GM23338 (cell line): ENCODE measurements at regions not wholly inside any gene's neighbourhood (a gene's known extent, or its start where the extent isn't known, plus 50 kb on each side); places are given as distances from the start of the nearest gene placed in this dataset.

Experiments
- ATAC-seq: fragments of 200-7000 bp; cut with Tn5 transposase; 3 replicates; pipeline ENCODE4 v1.9.1; 2020
- DNase-seq: peaks from one replicate; pipeline ENCODE4 v3.0.0-alpha.2; 2015; ENCODE audit warnings: low spot score
- H2AFZ ChIP-seq: fragments of 200-600 bp; sonication (generic); 2 replicates; pipeline ENCODE4 v1.8.0; 2016; ENCODE audit warnings: antibody characterized with exemption, mild to moderate bottlenecking, moderate library complexity
- H3F3A ChIP-seq: fragments of 200-600 bp; sonication (generic); replicated peaks from 2 replicates; pipeline ENCODE4 v1.8.0; 2017; ENCODE audit warnings: antibody characterized with exemption, mixed run types, low read depth
- H3K27ac ChIP-seq: fragments of 200-600 bp; sonication (generic); 2 replicates; pipeline ENCODE4 v1.6.1; 2016; ENCODE audit warnings: low read depth
- H3K27me3 ChIP-seq: fragments of 200-600 bp; sonication (generic); 2 replicates; pipeline ENCODE4 v1.8.0; 2016; ENCODE audit warnings: mild to moderate bottlenecking, mixed run types, moderate library complexity; ENCODE audit not compliant: insufficient read depth
- H3K36me3 ChIP-seq: fragments of 200-600 bp; sonication (generic); 2 replicates; pipeline ENCODE4 v1.8.0; 2016; ENCODE audit warnings: mild to moderate bottlenecking; ENCODE audit not compliant: insufficient read depth
- H3K4me1 ChIP-seq: fragments of 200-600 bp; sonication (generic); 2 replicates; pipeline ENCODE4 v1.8.0; 2016; ENCODE audit warnings: mild to moderate bottlenecking, moderate library complexity; ENCODE audit not compliant: insufficient read depth
- H3K4me2 ChIP-seq: fragments of 200-600 bp; sonication (generic); 2 replicates; pipeline ENCODE4 v1.7.1; 2017; ENCODE audit warnings: mixed run types
- H3K4me3 ChIP-seq: fragments of 200-600 bp; sonication (generic); 2 replicates; pipeline ENCODE4 v1.6.1; 2016; ENCODE audit warnings: mixed run types
- H3K79me2 ChIP-seq: fragments of 200-600 bp; sonication (generic); replicated peaks from 2 replicates; pipeline ENCODE4 v1.8.0; 2017; ENCODE audit warnings: mild to moderate bottlenecking; ENCODE audit not compliant: insufficient read depth
- H3K9me2 ChIP-seq: fragments of 200-600 bp; sonication (generic); 2 replicates; pipeline ENCODE4 v1.8.0; 2017; ENCODE audit not compliant: insufficient read depth
- H4K20me1 ChIP-seq: fragments of 200-600 bp; sonication (generic); replicated peaks from 2 replicates; pipeline ENCODE4 v1.8.0; 2017; ENCODE audit warnings: mild to moderate bottlenecking; ENCODE audit not compliant: insufficient read depth
- H3K27ac Mint-ChIP-seq: 2 replicates; pipeline ENCODE4 v1.8.0; 2020; ENCODE audit warnings: inconsistent platforms, mild to moderate bottlenecking, moderate library complexity, mixed read lengths
- H3K27me3 Mint-ChIP-seq: 3 replicates; pipeline ENCODE4 v1.8.0; 2022; ENCODE audit warnings: low read depth, mild to moderate bottlenecking, moderate library complexity, mixed read lengths, inconsistent platforms; ENCODE audit not compliant: insufficient read depth, poor library complexity
- H3K36me3 Mint-ChIP-seq: 3 replicates; pipeline ENCODE4 v1.8.0; 2021; ENCODE audit warnings: low read depth, mild to moderate bottlenecking, inconsistent platforms, moderate library complexity, mixed read lengths
- H3K4me1 Mint-ChIP-seq: 3 replicates; pipeline ENCODE4 v1.8.0; 2020; ENCODE audit warnings: mild to moderate bottlenecking, inconsistent platforms, mixed read lengths
- H3K4me3 Mint-ChIP-seq: 3 replicates; pipeline ENCODE4 v1.8.0; 2021; ENCODE audit warnings: moderate library complexity, mild to moderate bottlenecking, inconsistent platforms, mixed read lengths
- H3K9me3 Mint-ChIP-seq: 3 replicates; pipeline ENCODE4 v1.8.0; 2020; ENCODE audit warnings: moderate library complexity, mild to moderate bottlenecking, inconsistent platforms, mixed read lengths
- TF ChIP-seq, protein P1 (sequence below), 2 experiments: fragments of 200-600 bp in 1 of 2; sonication (generic) in 1 of 2; conservative IDR thresholded peaks; 2 replicates each; pipeline versions ENCODE4 v1.5.1 to v1.6.1; 2016 to 2017; ENCODE audit warnings: antibody characterized with exemption in 2 of 2, low read depth in 2 of 2, mild to moderate bottlenecking in 2 of 2, moderate library complexity in 1 of 2
- TF ChIP-seq, protein P2 (sequence below): fragments of 250-450 bp; sonication (Bioruptor Pico); IDR thresholded peaks from 2 replicates; pipeline ENCODE4 v1.5.0; 2020; ENCODE audit warnings: mild to moderate bottlenecking, moderate library complexity

DNA sequence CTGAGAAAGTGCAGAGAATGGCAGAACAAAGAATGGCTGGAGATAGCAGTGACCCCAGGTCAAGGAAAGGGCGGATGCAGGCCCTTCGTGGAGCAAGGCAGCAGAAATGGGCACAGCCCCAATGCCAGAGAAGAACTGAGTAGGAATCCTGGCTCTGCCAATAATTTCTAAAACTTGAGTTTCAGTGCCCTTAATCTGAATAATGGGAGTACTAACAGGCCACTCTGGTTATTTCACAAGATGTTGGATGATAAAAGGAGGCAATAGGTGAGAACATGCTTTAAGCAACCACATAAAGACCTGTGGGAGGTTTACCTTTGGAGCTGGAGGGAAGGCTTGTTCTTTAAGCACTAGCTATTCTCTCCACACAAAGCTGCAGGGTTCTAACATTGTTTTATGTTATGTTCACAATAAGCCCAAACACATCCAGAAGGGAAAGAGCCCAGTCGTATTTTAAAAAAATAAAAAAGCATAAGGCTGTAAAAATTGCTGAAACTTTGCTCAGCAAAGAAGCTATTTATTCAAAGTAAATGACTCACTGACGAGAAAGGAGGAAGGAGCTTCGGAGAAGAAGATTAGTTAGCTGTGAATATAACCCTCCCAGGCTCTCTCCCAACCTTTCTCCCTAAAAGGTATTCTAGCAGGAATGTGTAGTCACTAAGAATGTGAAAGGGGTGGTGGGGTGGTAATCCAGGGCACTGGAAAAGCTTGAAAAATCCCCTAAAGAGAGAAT, 470.2 kb downstream of the TXNL1 start:
- no peaks in the 10 kb centered on the region for H3F3A ChIP-seq
- no peaks in the 10 kb centered on the region for H3K36me3 ChIP-seq
- H4K20me1 ChIP-seq: no peaks in the 10 kb centered on the region
- H3K4me2 ChIP-seq: 0 out of 2 replicates have a peak overlapping the region, but pooled peaks have one; percentile 9
- Mint-ChIP-seq H3K27me3 (peaks cover 3% of the 10 kb centered on the region), H3K4me1 (peaks cover 22% of the 10 kb centered on the region), H3K27ac (peak overlapping the region; percentile 39), H3K9me3 (no peaks in the 10 kb centered on the region; the same call in none of the 3 replicates), H3K4me3 (no peak overlapping the region), H3K36me3 (no peaks in the 10 kb centered on the region; the same call in 1 of the 3 replicates)
- DNase-seq (peak; percentile 72), ATAC-seq (peak; percentile 93)
- TF ChIP-seq, protein P1, sequence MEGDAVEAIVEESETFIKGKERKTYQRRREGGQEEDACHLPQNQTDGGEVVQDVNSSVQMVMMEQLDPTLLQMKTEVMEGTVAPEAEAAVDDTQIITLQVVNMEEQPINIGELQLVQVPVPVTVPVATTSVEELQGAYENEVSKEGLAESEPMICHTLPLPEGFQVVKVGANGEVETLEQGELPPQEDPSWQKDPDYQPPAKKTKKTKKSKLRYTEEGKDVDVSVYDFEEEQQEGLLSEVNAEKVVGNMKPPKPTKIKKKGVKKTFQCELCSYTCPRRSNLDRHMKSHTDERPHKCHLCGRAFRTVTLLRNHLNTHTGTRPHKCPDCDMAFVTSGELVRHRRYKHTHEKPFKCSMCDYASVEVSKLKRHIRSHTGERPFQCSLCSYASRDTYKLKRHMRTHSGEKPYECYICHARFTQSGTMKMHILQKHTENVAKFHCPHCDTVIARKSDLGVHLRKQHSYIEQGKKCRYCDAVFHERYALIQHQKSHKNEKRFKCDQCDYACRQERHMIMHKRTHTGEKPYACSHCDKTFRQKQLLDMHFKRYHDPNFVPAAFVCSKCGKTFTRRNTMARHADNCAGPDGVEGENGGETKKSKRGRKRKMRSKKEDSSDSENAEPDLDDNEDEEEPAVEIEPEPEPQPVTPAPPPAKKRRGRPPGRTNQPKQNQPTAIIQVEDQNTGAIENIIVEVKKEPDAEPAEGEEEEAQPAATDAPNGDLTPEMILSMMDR (conservative IDR thresholded peaks at IDR 0.05; ENCODE audit: low read depth in 2 of 2): no peak
- TF ChIP-seq, protein P2, sequence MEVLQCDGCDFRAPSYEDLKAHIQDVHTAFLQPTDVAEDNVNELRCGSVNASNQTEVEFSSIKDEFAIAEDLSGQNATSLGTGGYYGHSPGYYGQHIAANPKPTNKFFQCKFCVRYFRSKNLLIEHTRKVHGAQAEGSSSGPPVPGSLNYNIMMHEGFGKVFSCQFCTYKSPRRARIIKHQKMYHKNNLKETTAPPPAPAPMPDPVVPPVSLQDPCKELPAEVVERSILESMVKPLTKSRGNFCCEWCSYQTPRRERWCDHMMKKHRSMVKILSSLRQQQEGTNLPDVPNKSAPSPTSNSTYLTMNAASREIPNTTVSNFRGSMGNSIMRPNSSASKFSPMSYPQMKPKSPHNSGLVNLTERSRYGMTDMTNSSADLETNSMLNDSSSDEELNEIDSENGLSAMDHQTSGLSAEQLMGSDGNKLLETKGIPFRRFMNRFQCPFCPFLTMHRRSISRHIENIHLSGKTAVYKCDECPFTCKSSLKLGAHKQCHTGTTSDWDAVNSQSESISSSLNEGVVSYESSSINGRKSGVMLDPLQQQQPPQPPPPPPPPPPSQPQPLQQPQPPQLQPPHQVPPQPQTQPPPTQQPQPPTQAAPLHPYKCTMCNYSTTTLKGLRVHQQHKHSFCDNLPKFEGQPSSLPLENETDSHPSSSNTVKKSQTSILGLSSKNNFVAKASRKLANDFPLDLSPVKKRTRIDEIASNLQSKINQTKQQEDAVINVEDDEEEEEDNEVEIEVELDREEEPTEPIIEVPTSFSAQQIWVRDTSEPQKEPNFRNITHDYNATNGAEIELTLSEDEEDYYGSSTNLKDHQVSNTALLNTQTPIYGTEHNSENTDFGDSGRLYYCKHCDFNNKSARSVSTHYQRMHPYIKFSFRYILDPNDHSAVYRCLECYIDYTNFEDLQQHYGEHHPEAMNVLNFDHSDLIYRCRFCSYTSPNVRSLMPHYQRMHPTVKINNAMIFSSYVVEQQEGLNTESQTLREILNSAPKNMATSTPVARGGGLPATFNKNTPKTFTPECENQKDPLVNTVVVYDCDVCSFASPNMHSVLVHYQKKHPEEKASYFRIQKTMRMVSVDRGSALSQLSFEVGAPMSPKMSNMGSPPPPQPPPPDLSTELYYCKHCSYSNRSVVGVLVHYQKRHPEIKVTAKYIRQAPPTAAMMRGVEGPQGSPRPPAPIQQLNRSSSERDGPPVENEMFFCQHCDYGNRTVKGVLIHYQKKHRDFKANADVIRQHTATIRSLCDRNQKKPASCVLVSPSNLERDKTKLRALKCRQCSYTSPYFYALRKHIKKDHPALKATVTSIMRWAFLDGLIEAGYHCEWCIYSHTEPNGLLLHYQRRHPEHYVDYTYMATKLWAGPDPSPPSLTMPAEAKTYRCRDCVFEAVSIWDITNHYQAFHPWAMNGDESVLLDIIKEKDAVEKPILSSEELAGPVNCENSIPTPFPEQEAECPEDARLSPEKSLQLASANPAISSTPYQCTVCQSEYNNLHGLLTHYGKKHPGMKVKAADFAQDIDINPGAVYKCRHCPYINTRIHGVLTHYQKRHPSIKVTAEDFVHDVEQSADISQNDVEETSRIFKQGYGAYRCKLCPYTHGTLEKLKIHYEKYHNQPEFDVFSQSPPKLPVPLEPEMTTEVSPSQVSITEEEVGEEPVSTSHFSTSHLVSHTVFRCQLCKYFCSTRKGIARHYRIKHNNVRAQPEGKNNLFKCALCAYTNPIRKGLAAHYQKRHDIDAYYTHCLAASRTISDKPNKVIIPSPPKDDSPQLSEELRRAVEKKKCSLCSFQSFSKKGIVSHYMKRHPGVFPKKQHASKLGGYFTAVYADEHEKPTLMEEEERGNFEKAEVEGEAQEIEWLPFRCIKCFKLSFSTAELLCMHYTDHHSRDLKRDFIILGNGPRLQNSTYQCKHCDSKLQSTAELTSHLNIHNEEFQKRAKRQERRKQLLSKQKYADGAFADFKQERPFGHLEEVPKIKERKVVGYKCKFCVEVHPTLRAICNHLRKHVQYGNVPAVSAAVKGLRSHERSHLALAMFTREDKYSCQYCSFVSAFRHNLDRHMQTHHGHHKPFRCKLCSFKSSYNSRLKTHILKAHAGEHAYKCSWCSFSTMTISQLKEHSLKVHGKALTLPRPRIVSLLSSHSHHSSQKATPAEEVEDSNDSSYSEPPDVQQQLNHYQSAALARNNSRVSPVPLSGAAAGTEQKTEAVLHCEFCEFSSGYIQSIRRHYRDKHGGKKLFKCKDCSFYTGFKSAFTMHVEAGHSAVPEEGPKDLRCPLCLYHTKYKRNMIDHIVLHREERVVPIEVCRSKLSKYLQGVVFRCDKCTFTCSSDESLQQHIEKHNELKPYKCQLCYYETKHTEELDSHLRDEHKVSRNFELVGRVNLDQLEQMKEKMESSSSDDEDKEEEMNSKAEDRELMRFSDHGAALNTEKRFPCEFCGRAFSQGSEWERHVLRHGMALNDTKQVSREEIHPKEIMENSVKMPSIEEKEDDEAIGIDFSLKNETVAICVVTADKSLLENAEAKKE: peak; percentile 51; the same call in 1 of the 2 replicates
- H3K9me2 ChIP-seq: peaks cover 5% of the 10 kb centered on the region; the same call in 1 of the 2 replicates
- H2AFZ ChIP-seq: peak overlapping the region; percentile 0; the same call in 1 of the 2 replicates
- H3K79me2 ChIP-seq: no peaks in the 10 kb centered on the region
- H3K27me3 ChIP-seq: no peaks in the 10 kb centered on the region
- H3K27ac ChIP-seq: peak overlapping the region; percentile 29; the same call in 1 of the 2 replicates
- no peak overlapping the region for H3K4me3 ChIP-seq
- H3K4me1 ChIP-seq: peaks cover 13% of the 10 kb centered on the region; the same call in 1 of the 2 replicates
